H1 (cell line): ENCODE measurements at regions not wholly inside any gene's neighbourhood (a gene's known extent, or its start where the extent isn't known, plus 50 kb on each side); places are given as distances from the start of the nearest gene placed in this dataset.

Experiments used
- CTCF ChIA-PET: fragments of 300-600 bp; sonication (Branson Sonifier 250); formaldehyde crosslinking; loops from one replicate; lab custom pipeline; 2021; ENCODE audit not compliant: partially characterized antibody; lab: Charles Lee
- POLR2A ChIA-PET: fragments of 300-600 bp; sonication (Branson Sonifier 250); formaldehyde crosslinking; loops from one replicate; lab custom pipeline; 2021; ENCODE audit warnings: inconsistent platforms; ENCODE audit not compliant: partially characterized antibody; lab: Charles Lee
- DNase-seq, 2 experiments: peaks; one replicate each; pipeline versions ENCODE4 v3.0.0 to v3.0.0-alpha.2; 2010 to 2022; ENCODE audit warnings: low spot score in 2 of 2, low read depth in 1 of 2, mixed read lengths in 1 of 2
- FAIRE-seq: peaks from 2 replicates; lab custom pipeline; 2011; peaks lifted over from hg19 to GRCh38; lab: Jason Lieb, UNC
- H2AFZ ChIP-seq: 2 replicates; pipeline ENCODE4 v1.8.1; 2012; ENCODE audit warnings: low read length, inconsistent platforms
- H2AK5ac ChIP-seq: 2 replicates; pipeline ENCODE4 v1.6.1; 2013; ENCODE audit warnings: low read depth, low read length
- H2BK120ac ChIP-seq: replicated peaks from 2 replicates; pipeline ENCODE3; 2013; ENCODE audit warnings: low read depth, low read length, inconsistent platforms
- H2BK12ac ChIP-seq: 2 replicates; pipeline ENCODE4 v1.6.1; 2013; ENCODE audit warnings: low read depth, low read length
- H2BK15ac ChIP-seq: 2 replicates; pipeline ENCODE4 v1.6.1; 2013; ENCODE audit warnings: low read length
- H2BK20ac ChIP-seq: 2 replicates; pipeline ENCODE4 v1.6.1; 2013; ENCODE audit warnings: low read length
- H2BK5ac ChIP-seq: 2 replicates; pipeline ENCODE4 v1.6.1; 2013; ENCODE audit warnings: low read depth, low read length
- H3K14ac ChIP-seq: 2 replicates; pipeline ENCODE4 v1.6.1; 2013; ENCODE audit warnings: inconsistent platforms; ENCODE audit not compliant: insufficient read length
- H3K18ac ChIP-seq: 2 replicates; pipeline ENCODE4 v1.6.1; 2013; ENCODE audit warnings: low read length; ENCODE audit errors: extremely low read depth
- H3K23ac ChIP-seq: 2 replicates; pipeline ENCODE4 v1.6.1; 2013; ENCODE audit warnings: inconsistent platforms; ENCODE audit not compliant: insufficient read length
- H3K23me2 ChIP-seq: 2 replicates; pipeline ENCODE4 v1.6.1; 2013; ENCODE audit warnings: low read depth, low read length
- H3K27ac ChIP-seq: 2 replicates; pipeline ENCODE4 v1.6.1; 2011; ENCODE audit warnings: low read depth, low read length, inconsistent platforms
- H3K27me3 ChIP-seq, 4 experiments: replicated peaks in 1 of 4; 1 replicate in 1 of 4; 2 replicates in 3 of 4; pipeline versions ENCODE4 v1.6.1 to v1.8.1; 2011 to 2013; ENCODE audit warnings: low read length in 3 of 4, mild to moderate bottlenecking in 3 of 4, inconsistent platforms in 2 of 4, mixed read lengths in 2 of 4, moderate library complexity in 1 of 4; ENCODE audit not compliant: control insufficient read depth in 3 of 4, insufficient read depth in 3 of 4; ENCODE audit errors: extremely low read depth in 1 of 4
- H3K36me3 ChIP-seq, 4 experiments: 2 replicates each; pipeline versions ENCODE4 v1.6.1 to v1.8.1; 2011 to 2013; ENCODE audit warnings: mild to moderate bottlenecking in 4 of 4, low read length in 3 of 4, moderate library complexity in 2 of 4, control low read depth in 1 of 4, inconsistent platforms in 1 of 4; ENCODE audit not compliant: insufficient read depth in 4 of 4, control insufficient read depth in 2 of 4
- H3K4ac ChIP-seq: replicated peaks from 2 replicates; pipeline ENCODE3; 2013; ENCODE audit warnings: low read length, low read depth, mixed read lengths, inconsistent platforms; ENCODE audit not compliant: insufficient read length
- H3K4me1 ChIP-seq, 4 experiments: replicated peaks in 1 of 4; 1 replicate in 1 of 4; 2 replicates in 3 of 4; pipeline versions ENCODE4 v1.6.1 to v1.8.1; 2011 to 2013; ENCODE audit warnings: low read length in 3 of 4, inconsistent platforms in 2 of 4, mixed read lengths in 1 of 4; ENCODE audit not compliant: insufficient read depth in 4 of 4, control insufficient read depth in 3 of 4
- H3K4me2 ChIP-seq, 2 experiments: 2 replicates each; pipeline versions ENCODE4 v1.6.1 to v1.8.1; 2011 to 2013; ENCODE audit warnings: low read depth in 2 of 2, low read length in 2 of 2, control low read depth in 1 of 2, inconsistent platforms in 1 of 2, mild to moderate bottlenecking in 1 of 2; ENCODE audit not compliant: insufficient read depth in 1 of 2
- H3K4me3 ChIP-seq, 4 experiments: fragments of 200-600, 300-600 bp in 1 of 4; sonication (generic), shearing (Covaris generic), sonication (Bioruptor Twin) in 1 of 4; 2 replicates each; pipeline versions ENCODE4 v1.5.1 to v1.8.1; 2011 to 2016; ENCODE audit warnings: low read length in 4 of 4, low read depth in 3 of 4, control low read depth in 2 of 4, inconsistent platforms in 2 of 4, mild to moderate bottlenecking in 2 of 4, mixed read lengths in 1 of 4, moderate library complexity in 1 of 4; ENCODE audit not compliant: insufficient read depth in 2 of 4; ENCODE audit errors: extremely low read depth in 1 of 4
- H3K56ac ChIP-seq: replicated peaks from 2 replicates; pipeline ENCODE3; 2013; ENCODE audit warnings: low read depth, mild to moderate bottlenecking, mixed read lengths, low read length, inconsistent platforms; ENCODE audit not compliant: insufficient read length
- H3K79me1 ChIP-seq: 2 replicates; pipeline ENCODE4 v1.6.1; 2013; ENCODE audit warnings: low read depth, low read length, control low read depth
- H3K79me2 ChIP-seq, 2 experiments: 2 replicates each; pipeline versions ENCODE4 v1.6.1 to v1.8.1; 2012 to 2013; ENCODE audit warnings: low read length in 2 of 2, mild to moderate bottlenecking in 2 of 2, inconsistent platforms in 1 of 2; ENCODE audit not compliant: insufficient read depth in 2 of 2, control insufficient read depth in 1 of 2
- H3K9ac ChIP-seq, 4 experiments: replicated peaks in 1 of 4; 1 replicate in 1 of 4; 2 replicates in 3 of 4; pipeline versions ENCODE4 v1.6.1 to v1.8.1; 2011 to 2013; ENCODE audit warnings: low read depth in 3 of 4, low read length in 3 of 4, control low read depth in 2 of 4, mild to moderate bottlenecking in 2 of 4, moderate library complexity in 2 of 4, inconsistent platforms in 1 of 4; ENCODE audit errors: extremely low read depth in 1 of 4
- H3K9me3 ChIP-seq, 2 experiments: 2 replicates each; pipeline versions ENCODE4 v1.6.1 to v1.8.1; 2012 to 2013; ENCODE audit warnings: mild to moderate bottlenecking in 2 of 2, moderate library complexity in 2 of 2, control low read depth in 1 of 2, inconsistent platforms in 1 of 2, low read depth in 1 of 2, low read length in 1 of 2, mixed read lengths in 1 of 2; ENCODE audit not compliant: insufficient read depth in 2 of 2
- H4K20me1 ChIP-seq, 2 experiments: replicated peaks in 1 of 2; 2 replicates each; pipeline versions ENCODE3 to v1.8.1; 2011 to 2013; ENCODE audit warnings: inconsistent platforms in 2 of 2, low read length in 2 of 2, mild to moderate bottlenecking in 1 of 2; ENCODE audit not compliant: insufficient read depth in 2 of 2, control insufficient read depth in 1 of 2
- H4K5ac ChIP-seq: 2 replicates; pipeline ENCODE4 v1.6.1; 2013; ENCODE audit warnings: low read length, low read depth, mixed read lengths, inconsistent platforms; ENCODE audit not compliant: insufficient read length
- H4K8ac ChIP-seq: 2 replicates; pipeline ENCODE4 v1.8.0; 2013; ENCODE audit warnings: mild to moderate bottlenecking, moderate library complexity, low read length, inconsistent platforms; ENCODE audit not compliant: insufficient read depth; ENCODE audit errors: extremely low read depth
- H4K91ac ChIP-seq: replicated peaks from 2 replicates; pipeline ENCODE3; 2013; ENCODE audit warnings: low read length, mixed read lengths, inconsistent platforms; ENCODE audit not compliant: insufficient read length
- POLR2A ChIP-seq, 2 experiments: IDR thresholded peaks; 1 replicate in 1 of 2; 2 replicates in 1 of 2; pipeline ENCODE4 v1.6.1; 2011; ENCODE audit warnings: low read depth in 2 of 2, low read length in 2 of 2, mild to moderate bottlenecking in 2 of 2; ENCODE audit errors: control extremely low read depth in 1 of 2
- WGBS, 2 experiments: shearing (Covaris generic) in 1 of 2; methylation state at CpG; one replicate each; pipeline versions ENCODE4 v1.1.6 to v1.1.7; 2013 to 2015; ENCODE audit warnings: low lambda C conversion rate in 2 of 2, mixed read lengths in 2 of 2, inconsistent platforms in 1 of 2, low coverage in 1 of 2, missing lambda C conversion rate in 1 of 2; ENCODE audit not compliant: insufficient replicate concordance in 2 of 2, insufficient coverage in 1 of 2, insufficient read length in 1 of 2; ENCODE audit errors: extremely low coverage in 1 of 2, missing lambda C conversion rate in 1 of 2; 5-methylcytosine and 5-hydroxymethylcytosine counted together

DNA sequence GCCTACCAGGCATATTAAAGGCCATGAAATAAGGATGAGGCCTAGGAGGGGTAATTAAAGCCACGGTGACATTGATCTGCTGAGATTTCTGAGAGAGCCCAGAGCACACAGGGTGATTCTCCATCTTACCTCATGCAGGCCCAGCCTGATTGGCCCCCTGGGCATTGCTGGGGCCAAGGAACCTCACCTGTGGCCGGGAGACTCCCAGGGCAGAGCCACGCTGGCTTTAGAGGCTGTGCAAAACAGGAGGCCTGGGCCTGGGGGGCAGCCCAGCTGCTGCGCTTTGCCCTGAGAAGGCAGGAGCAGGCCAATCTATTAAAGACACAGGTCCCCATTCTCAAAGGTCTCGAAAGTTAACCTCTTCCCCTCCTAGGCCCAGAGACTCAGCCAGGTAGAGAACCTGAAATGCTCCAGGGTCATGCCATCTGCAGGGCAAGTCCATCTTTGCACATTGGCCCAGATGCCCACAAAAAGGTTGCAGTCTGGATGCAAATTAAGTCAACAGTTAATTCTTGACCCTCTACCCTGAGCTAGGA, 1099.7 kb downstream of the BCL11B start:
- Histone ChIP-seq H3K36me3 (no peaks in the 10 kb centered on the region), H3K9ac (no peak overlapping the region), H3K18ac (no peak overlapping the region), H3K27me3 (no peaks in the 10 kb centered on the region), H3K56ac (no peak overlapping the region), H3K4me3 (no peak overlapping the region), H2AK5ac (no peak overlapping the region), H3K14ac (no peak overlapping the region), H3K79me1 (no peaks in the 10 kb centered on the region), H4K5ac (no peak overlapping the region), H2BK20ac (no peak overlapping the region), H3K9me3 (no peaks in the 10 kb centered on the region), H4K20me1 (no peaks in the 10 kb centered on the region), H3K4me1 (peaks cover 0 to 7% (median 2%) of the 10 kb centered on the region in 4 experiments; a peak in 4 of 7 replicates), H3K23ac (no peak overlapping the region), H2BK15ac (no peak overlapping the region), H2AFZ (no peak overlapping the region), H4K8ac (no peak overlapping the region), H4K91ac (no peak overlapping the region), H2BK120ac (no peak overlapping the region), H3K79me2 (no peaks in the 10 kb centered on the region), H3K23me2 (no peaks in the 10 kb centered on the region), H3K4ac (no peak overlapping the region), H2BK5ac (no peak overlapping the region), H3K27ac (no peak overlapping the region), H2BK12ac (no peak overlapping the region), H3K4me2 (no peak overlapping the region)
- TF ChIP-seq POLR2A (IDR thresholded peaks at IDR 0.05; ENCODE audit: control extremely low read depth in 1 of 2, low read depth in 2 of 2, low read length in 2 of 2) = no peak
- 94% methylated on average over 5 of the region's 5 CpGs; no CpG with 5 or more reads in 1 of the 2 experiments for WGBS, 2 experiments
- CTCF ChIA-PET = interaction anchor here (1.1 kb wide), 1 partner anchor 194 kb away, joined by 3 read pairs; no protein-coding TSS in a partner anchor
- DNase-seq = no peak
- POLR2A ChIA-PET = no interaction called here
- no peak for FAIRE-seq
